CD4-positive, alpha-beta T cell treated with Interleukin-12 subunit alpha and Interleukin-12 subunit beta, for 1 hour (primary cell): ENCODE measurements at regions not wholly inside any gene's neighbourhood (a gene's known extent, or its start where the extent isn't known, plus 50 kb on each side); places are given as distances from the start of the nearest gene placed in this dataset.
"Not testable (repeated sequence)": the region's sequence is repeated elsewhere in the genome, so short reads cannot be mapped to it uniquely, and the experiment has no call there.

Source experiments
- DNase-seq: peaks from one replicate; pipeline ENCODE4 v3.0.0-alpha.2; 2020

- no peak for DNase-seq
These were observed 100.4 kb upstream of the CHORDC1 start for GRCh38 chr11:90323289-90323688.

GRCh38 chr11:90321018-90321417 lies 98.2 kb upstream of the CHORDC1 start:
- no peak for DNase-seq

- no peak for DNase-seq
These were observed 95.8 kb upstream of the CHORDC1 start for GRCh38 chr11:90318651-90319050.

- DNase-seq = no peak
These were observed 87.4 kb upstream of the CHORDC1 start for GRCh38 chr11:90310210-90310609.

GRCh38 chr11:90309693-90310092 lies 86.8 kb upstream of the CHORDC1 start:
- no peak for DNase-seq

- no peak for DNase-seq
These were observed 71.7 kb upstream of the CHORDC1 start for GRCh38 chr11:90294526-90294925.

- DNase-seq = no peak
These were observed 71.2 kb upstream of the CHORDC1 start for GRCh38 chr11:90294091-90294490.

- DNase-seq = no peak
These were observed 65.5 kb upstream of the CHORDC1 start for GRCh38 chr11:90288212-90288821.

GRCh38 chr11:90286640-90287039 lies 63.8 kb upstream of the CHORDC1 start:
- no peak for DNase-seq

- no peak for DNase-seq
These were observed 61.3 kb upstream of the CHORDC1 start for GRCh38 chr11:90284171-90284570.

- not testable (repeated sequence) for DNase-seq
These were observed 59.8 kb upstream of the CHORDC1 start for GRCh38 chr11:90282551-90283071.

GRCh38 chr11:90274362-90274761 lies 51.5 kb upstream of the CHORDC1 start:
- DNase-seq = no peak
